ENCODE measurements at regions not wholly inside any gene's neighbourhood (a gene's known extent, or its start where the extent isn't known, plus 50 kb on each side); places are given as distances from the start of the nearest gene placed in this dataset.

DNA sequence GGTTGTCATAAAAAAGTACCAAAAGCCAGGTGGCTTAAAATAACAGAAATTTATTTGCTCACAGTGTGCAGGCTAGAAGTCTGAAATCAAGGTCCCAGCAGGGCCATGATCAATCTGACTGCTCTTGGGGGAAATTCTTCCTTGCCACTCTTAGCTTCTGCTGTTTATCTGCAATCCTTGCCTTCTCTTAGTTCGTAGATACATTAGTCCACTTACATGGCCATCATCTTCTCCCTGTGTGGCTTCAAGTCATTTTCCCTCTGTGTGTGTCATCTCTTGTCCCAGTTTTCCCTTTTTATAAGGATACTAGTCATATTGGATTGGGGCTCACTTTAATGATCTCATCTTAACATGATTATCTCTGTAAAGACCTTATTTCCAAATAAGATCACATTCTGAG, 124.0 kb upstream of the NCAM2 start:
- no peaks in the 10 kb centered on the region for H3K27me3 Mint-ChIP-seq (ENCODE audit: insufficient read depth, unreplicated experiment)
- H3K9me3 Mint-ChIP-seq (ENCODE audit: unreplicated experiment): no peaks in the 10 kb centered on the region
- DNase-seq (ENCODE audit: unreplicated experiment): no peak
- TF ChIP-seq, protein P1, sequence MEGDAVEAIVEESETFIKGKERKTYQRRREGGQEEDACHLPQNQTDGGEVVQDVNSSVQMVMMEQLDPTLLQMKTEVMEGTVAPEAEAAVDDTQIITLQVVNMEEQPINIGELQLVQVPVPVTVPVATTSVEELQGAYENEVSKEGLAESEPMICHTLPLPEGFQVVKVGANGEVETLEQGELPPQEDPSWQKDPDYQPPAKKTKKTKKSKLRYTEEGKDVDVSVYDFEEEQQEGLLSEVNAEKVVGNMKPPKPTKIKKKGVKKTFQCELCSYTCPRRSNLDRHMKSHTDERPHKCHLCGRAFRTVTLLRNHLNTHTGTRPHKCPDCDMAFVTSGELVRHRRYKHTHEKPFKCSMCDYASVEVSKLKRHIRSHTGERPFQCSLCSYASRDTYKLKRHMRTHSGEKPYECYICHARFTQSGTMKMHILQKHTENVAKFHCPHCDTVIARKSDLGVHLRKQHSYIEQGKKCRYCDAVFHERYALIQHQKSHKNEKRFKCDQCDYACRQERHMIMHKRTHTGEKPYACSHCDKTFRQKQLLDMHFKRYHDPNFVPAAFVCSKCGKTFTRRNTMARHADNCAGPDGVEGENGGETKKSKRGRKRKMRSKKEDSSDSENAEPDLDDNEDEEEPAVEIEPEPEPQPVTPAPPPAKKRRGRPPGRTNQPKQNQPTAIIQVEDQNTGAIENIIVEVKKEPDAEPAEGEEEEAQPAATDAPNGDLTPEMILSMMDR (IDR thresholded peaks at IDR 0.05; ENCODE audit: unreplicated experiment): no peak
- no peak overlapping the region for H3K4me3 Mint-ChIP-seq (ENCODE audit: unreplicated experiment)
- H3K36me3 Mint-ChIP-seq (ENCODE audit: insufficient read depth, unreplicated experiment): no peaks in the 10 kb centered on the region
- CTCF ChIA-PET: no interaction called here
- no TSS peak for BruUV-seq (replicated peaks)
- no peak overlapping the region for H3K27ac Mint-ChIP-seq (ENCODE audit: low read depth, unreplicated experiment)
- POLR2A ChIA-PET: no interaction called here
- intact Hi-C loops (cut with micrococcal nuclease): no loop called here
- no peaks in the 10 kb centered on the region for H3K4me1 Mint-ChIP-seq (ENCODE audit: insufficient read depth, unreplicated experiment)

DNA sequence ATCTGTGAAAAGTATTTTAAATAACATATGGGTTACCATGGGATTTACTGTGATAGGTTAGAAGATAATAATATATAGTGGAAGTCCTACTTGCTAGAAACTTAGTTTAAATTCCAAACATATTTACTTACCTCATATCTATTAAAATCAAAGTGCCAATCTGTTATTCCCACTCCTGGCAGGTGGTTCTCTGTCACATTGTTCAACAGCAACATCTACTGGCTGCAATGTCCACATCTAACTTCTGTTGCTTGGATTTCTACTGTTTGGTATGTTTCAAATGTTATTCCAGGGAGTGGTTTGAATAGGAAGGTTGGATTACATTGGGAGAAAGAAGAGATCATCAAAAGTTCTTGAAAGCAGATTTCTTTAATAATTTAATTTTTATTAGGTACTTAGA, 122.5 kb upstream of the NCAM2 start:
- intact Hi-C loops (cut with micrococcal nuclease): no loop called here
- BruUV-seq (replicated peaks): no TSS peak
- Mint-ChIP-seq H3K36me3 (ENCODE audit: insufficient read depth, unreplicated experiment) (no peaks in the 10 kb centered on the region), H3K4me3 (ENCODE audit: unreplicated experiment) (no peak overlapping the region), H3K4me1 (ENCODE audit: insufficient read depth, unreplicated experiment) (no peaks in the 10 kb centered on the region), H3K27me3 (ENCODE audit: insufficient read depth, unreplicated experiment) (no peaks in the 10 kb centered on the region), H3K27ac (ENCODE audit: low read depth, unreplicated experiment) (no peak overlapping the region), H3K9me3 (ENCODE audit: unreplicated experiment) (no peaks in the 10 kb centered on the region)
- ChIA-PET CTCF (interaction anchor here (0.7 to 2.0 kb wide), 8 partner anchors 95 to 1554 kb away, joined by 3 to 8 read pairs (median 4); no protein-coding TSS in a partner anchor), POLR2A (interaction anchor here (0.6 kb wide), 1 partner anchor 113 kb away, joined by 5 read pairs; no protein-coding TSS in a partner anchor)
- peak; percentile 35 for DNase-seq (ENCODE audit: unreplicated experiment)
- TF ChIP-seq, protein P1 (IDR thresholded peaks at IDR 0.05; ENCODE audit: unreplicated experiment): peak; percentile 29

DNA sequence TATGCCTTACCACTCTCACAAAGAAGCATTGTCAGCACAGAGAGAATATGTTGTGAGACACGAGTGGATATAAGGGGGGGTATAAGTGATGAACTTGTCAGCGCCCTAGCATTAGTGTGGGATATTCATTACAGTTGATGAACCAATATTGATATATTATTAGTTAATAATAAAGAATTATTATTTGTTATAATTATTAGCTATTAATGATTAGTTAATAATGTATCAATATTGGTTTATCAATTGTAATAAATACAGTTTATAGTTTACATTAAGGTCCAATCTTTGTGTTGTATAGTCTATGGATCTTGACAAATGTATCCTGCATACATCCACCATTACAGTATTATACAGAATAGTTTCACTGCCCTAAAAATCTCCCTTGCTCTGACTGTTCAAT, 120.2 kb upstream of the NCAM2 start:
- POLR2A ChIA-PET: no interaction called here
- H3K4me1 Mint-ChIP-seq (ENCODE audit: insufficient read depth, unreplicated experiment): peaks cover 10% of the 10 kb centered on the region
- H3K4me3 Mint-ChIP-seq (ENCODE audit: unreplicated experiment): no peak overlapping the region
- H3K9me3 Mint-ChIP-seq (ENCODE audit: unreplicated experiment): no peaks in the 10 kb centered on the region
- TF ChIP-seq, protein P1 (IDR thresholded peaks at IDR 0.05; ENCODE audit: unreplicated experiment): no peak
- no peak overlapping the region for H3K27ac Mint-ChIP-seq (ENCODE audit: low read depth, unreplicated experiment)
- H3K27me3 Mint-ChIP-seq (ENCODE audit: insufficient read depth, unreplicated experiment): no peaks in the 10 kb centered on the region
- BruUV-seq (replicated peaks): no TSS peak
- intact Hi-C loops (cut with micrococcal nuclease): no loop called here
- no peaks in the 10 kb centered on the region for H3K36me3 Mint-ChIP-seq (ENCODE audit: insufficient read depth, unreplicated experiment)
- no peak for DNase-seq (ENCODE audit: unreplicated experiment)
- CTCF ChIA-PET: interaction anchor here (0.7 to 0.9 kb wide), 2 partner anchors 73 to 434 kb away, joined by 3 to 4 read pairs; no protein-coding TSS in a partner anchor

DNA sequence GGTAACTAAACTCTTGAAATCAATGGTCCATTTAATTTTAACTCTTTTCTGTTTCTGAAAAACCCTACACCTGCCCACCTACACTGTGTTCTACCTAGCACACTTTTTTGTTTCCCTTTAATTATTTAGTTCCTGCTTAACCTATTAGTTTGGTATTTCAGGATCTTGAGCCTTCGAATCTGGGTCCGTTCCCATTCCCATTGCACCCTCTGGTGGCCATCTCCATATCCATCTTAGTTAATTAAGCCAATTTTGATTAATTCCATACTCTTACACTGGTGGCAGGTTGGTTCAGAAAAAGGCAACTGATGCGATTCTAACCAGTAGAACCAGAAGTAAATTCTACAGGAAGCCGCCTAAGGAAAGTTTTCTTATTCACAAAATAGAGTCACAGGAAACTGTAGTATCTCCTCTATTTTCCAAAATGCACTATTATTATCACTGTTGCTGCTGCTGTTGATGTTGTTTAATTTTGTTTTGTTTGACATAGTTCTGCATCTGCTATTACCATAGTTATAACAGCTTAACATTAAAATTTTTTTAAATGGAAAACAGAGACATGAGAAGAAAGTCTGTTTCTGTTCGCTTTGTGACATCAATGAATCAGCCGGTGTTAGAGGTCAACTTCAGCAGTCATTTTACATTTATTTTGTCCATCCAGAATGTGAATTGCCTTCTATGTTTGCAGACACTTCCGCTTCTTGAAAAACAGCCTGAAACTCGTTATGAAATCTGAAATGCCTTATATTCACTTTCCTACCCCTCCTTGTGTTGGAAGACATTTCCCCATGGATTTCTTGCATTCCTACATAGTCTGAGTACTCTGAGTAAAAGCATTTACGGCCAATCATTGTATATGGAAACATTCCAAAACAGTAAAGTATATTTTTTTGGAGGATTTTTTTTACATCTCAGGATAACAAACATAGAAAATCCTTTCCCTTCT, 115.5 kb upstream of the NCAM2 start:
- no peaks in the 10 kb centered on the region for H3K9me3 Mint-ChIP-seq (ENCODE audit: unreplicated experiment)
- TF ChIP-seq, protein P1 (IDR thresholded peaks at IDR 0.05; ENCODE audit: unreplicated experiment): peak; percentile 67
- no peaks in the 10 kb centered on the region for H3K36me3 Mint-ChIP-seq (ENCODE audit: insufficient read depth, unreplicated experiment)
- H3K27me3 Mint-ChIP-seq (ENCODE audit: insufficient read depth, unreplicated experiment): no peaks in the 10 kb centered on the region
- POLR2A ChIA-PET: no interaction called here
- peaks cover 10% of the 10 kb centered on the region for H3K4me1 Mint-ChIP-seq (ENCODE audit: insufficient read depth, unreplicated experiment)
- no TSS peak for BruUV-seq (replicated peaks)
- H3K27ac Mint-ChIP-seq (ENCODE audit: low read depth, unreplicated experiment): no peak overlapping the region
- peak; percentile 67 for DNase-seq (ENCODE audit: unreplicated experiment)
- no peak overlapping the region for H3K4me3 Mint-ChIP-seq (ENCODE audit: unreplicated experiment)
- intact Hi-C loops (cut with micrococcal nuclease): loop anchor here (1.0 to 5.0 kb wide), 3 partner anchors 430 to 1560 kb away; no protein-coding TSS in a partner anchor
- CTCF ChIA-PET: interaction anchor here (0.9 kb wide), 1 partner anchor 10 kb away, joined by 6 read pairs; no protein-coding TSS in a partner anchor
